Endodermal cell (in vitro differentiated cells): ENCODE measurements at regions not wholly inside any gene's neighbourhood (a gene's known extent, or its start where the extent isn't known, plus 50 kb on each side); places are given as distances from the start of the nearest gene placed in this dataset.

ENCODE experiments used
- DNase-seq: peaks from one replicate; pipeline ENCODE4 v3.0.0-alpha.2; 2017
- H3K27ac ChIP-seq: 2 replicates; pipeline ENCODE4 v1.5.1; 2013; ENCODE audit warnings: mild to moderate bottlenecking, low read depth, low read length, moderate library complexity
- H3K27me3 ChIP-seq: 2 replicates; pipeline ENCODE4 v1.6.1; 2013; ENCODE audit warnings: mild to moderate bottlenecking, low read length, moderate library complexity; ENCODE audit not compliant: insufficient read depth, control insufficient read depth, poor library complexity, severe bottlenecking
- H3K36me3 ChIP-seq: 2 replicates; pipeline ENCODE4 v1.7.0; 2013; ENCODE audit warnings: mild to moderate bottlenecking, low read length, moderate library complexity; ENCODE audit not compliant: control insufficient read depth, insufficient read depth
- H3K4me1 ChIP-seq: one replicate; pipeline ENCODE4 v1.7.0; 2013; ENCODE audit warnings: low read length; ENCODE audit not compliant: control insufficient read depth, insufficient read depth
- H3K4me3 ChIP-seq: 2 replicates; pipeline ENCODE4 v1.5.1; 2013; ENCODE audit warnings: mild to moderate bottlenecking, low read length, moderate library complexity
- H3K9ac ChIP-seq: 2 replicates; pipeline ENCODE4 v1.6.1; 2013; ENCODE audit warnings: mild to moderate bottlenecking, low read length, moderate library complexity; ENCODE audit not compliant: poor library complexity, severe bottlenecking; ENCODE audit errors: extremely low read depth
- H3K9me3 ChIP-seq: 2 replicates; pipeline ENCODE4 v1.6.1; 2013; ENCODE audit warnings: mild to moderate bottlenecking, low read length, moderate library complexity; ENCODE audit not compliant: control insufficient read depth
- H3K27ac Mint-ChIP-seq: 2 replicates; pipeline ENCODE4 v1.8.0; 2020; ENCODE audit warnings: mixed read lengths
- H3K27me3 Mint-ChIP-seq: 2 replicates; pipeline ENCODE4 v1.8.0; 2021; ENCODE audit warnings: mild to moderate bottlenecking, mixed read lengths; ENCODE audit not compliant: insufficient read depth
- H3K36me3 Mint-ChIP-seq: 2 replicates; pipeline ENCODE4 v1.8.0; 2020; ENCODE audit warnings: low read depth, mixed read lengths
- H3K4me1 Mint-ChIP-seq: 2 replicates; pipeline ENCODE4 v1.8.0; 2020; ENCODE audit warnings: mixed read lengths
- H3K4me3 Mint-ChIP-seq: 2 replicates; pipeline ENCODE4 v1.8.0; 2020; ENCODE audit warnings: mild to moderate bottlenecking, moderate library complexity, mixed read lengths
- H3K9me3 Mint-ChIP-seq: 2 replicates; pipeline ENCODE4 v1.8.0; 2020; ENCODE audit warnings: mild to moderate bottlenecking, mixed read lengths
- WGBS, 2 experiments: methylation state at CpG; one replicate each; pipeline versions ENCODE4 v1.1.5 to v1.1.7; 2013; ENCODE audit warnings: missing lambda C conversion rate in 2 of 2, mixed read lengths in 1 of 2; ENCODE audit not compliant: insufficient coverage in 1 of 2, insufficient read length in 1 of 2; 5-methylcytosine and 5-hydroxymethylcytosine counted together
- TF ChIP-seq, protein P1 (sequence below): fragments of 200-600 bp; sonication (generic); conservative IDR thresholded peaks from 2 replicates; pipeline ENCODE4 v1.5.0; 2021; ENCODE audit warnings: antibody characterized with exemption, mild to moderate bottlenecking

DNA sequence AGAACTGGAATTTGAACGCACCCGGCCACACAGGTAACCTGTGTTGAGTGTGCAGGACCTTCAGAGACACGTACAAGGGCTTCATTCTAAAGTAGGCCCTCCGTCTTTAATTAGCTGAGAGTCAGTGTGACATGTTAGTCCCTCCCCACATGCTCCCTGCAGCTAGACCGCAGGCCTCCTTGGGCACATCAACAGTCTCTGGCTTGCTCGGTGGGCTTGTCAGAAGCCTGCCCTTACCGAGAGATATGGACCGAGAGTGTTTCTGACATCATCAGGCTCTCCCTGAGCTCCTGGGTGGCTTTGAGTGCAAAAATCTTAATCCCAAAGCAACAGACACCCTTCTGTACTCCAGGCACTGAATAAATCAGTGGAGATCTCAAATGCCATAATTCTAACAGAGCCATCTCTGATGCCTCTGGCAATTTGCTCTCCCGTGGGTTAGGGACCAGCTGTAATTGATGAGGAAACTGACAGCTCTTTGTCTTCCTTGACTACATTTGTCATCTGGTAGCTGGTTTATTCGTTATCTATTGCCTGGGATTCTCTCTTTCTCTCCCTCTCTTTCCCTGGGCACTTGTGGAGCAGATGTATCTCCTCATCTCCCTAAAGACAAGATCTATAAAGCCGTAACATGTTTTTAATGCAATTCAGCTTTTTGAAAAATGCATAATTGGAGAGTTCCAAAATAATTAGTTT, 850.6 kb downstream of the TYW1 start:
- no peak overlapping the region for H3K27ac ChIP-seq
- H3K4me1 ChIP-seq = peaks cover 15% of the 10 kb centered on the region
- H3K27ac Mint-ChIP-seq = no peak overlapping the region
- peaks cover 16% of the 10 kb centered on the region for H3K4me1 Mint-ChIP-seq
- H3K36me3 ChIP-seq = no peaks in the 10 kb centered on the region
- DNase-seq = peak; percentile 41
- 81 to 87% methylated on average over 9 to 11 of the region's 11 CpGs for WGBS, 2 experiments
- H3K9ac ChIP-seq = no peak overlapping the region
- H3K9me3 Mint-ChIP-seq = peaks cover 14% of the 10 kb centered on the region
- H3K27me3 Mint-ChIP-seq = peaks cover 7% of the 10 kb centered on the region
- H3K4me3 Mint-ChIP-seq = no peak overlapping the region
- no peaks in the 10 kb centered on the region for H3K27me3 ChIP-seq
- H3K4me3 ChIP-seq = no peak overlapping the region
- TF ChIP-seq, protein P1, sequence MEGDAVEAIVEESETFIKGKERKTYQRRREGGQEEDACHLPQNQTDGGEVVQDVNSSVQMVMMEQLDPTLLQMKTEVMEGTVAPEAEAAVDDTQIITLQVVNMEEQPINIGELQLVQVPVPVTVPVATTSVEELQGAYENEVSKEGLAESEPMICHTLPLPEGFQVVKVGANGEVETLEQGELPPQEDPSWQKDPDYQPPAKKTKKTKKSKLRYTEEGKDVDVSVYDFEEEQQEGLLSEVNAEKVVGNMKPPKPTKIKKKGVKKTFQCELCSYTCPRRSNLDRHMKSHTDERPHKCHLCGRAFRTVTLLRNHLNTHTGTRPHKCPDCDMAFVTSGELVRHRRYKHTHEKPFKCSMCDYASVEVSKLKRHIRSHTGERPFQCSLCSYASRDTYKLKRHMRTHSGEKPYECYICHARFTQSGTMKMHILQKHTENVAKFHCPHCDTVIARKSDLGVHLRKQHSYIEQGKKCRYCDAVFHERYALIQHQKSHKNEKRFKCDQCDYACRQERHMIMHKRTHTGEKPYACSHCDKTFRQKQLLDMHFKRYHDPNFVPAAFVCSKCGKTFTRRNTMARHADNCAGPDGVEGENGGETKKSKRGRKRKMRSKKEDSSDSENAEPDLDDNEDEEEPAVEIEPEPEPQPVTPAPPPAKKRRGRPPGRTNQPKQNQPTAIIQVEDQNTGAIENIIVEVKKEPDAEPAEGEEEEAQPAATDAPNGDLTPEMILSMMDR = no peak
- H3K9me3 ChIP-seq = peaks cover 8% of the 10 kb centered on the region
- H3K36me3 Mint-ChIP-seq = no peaks in the 10 kb centered on the region

DNA sequence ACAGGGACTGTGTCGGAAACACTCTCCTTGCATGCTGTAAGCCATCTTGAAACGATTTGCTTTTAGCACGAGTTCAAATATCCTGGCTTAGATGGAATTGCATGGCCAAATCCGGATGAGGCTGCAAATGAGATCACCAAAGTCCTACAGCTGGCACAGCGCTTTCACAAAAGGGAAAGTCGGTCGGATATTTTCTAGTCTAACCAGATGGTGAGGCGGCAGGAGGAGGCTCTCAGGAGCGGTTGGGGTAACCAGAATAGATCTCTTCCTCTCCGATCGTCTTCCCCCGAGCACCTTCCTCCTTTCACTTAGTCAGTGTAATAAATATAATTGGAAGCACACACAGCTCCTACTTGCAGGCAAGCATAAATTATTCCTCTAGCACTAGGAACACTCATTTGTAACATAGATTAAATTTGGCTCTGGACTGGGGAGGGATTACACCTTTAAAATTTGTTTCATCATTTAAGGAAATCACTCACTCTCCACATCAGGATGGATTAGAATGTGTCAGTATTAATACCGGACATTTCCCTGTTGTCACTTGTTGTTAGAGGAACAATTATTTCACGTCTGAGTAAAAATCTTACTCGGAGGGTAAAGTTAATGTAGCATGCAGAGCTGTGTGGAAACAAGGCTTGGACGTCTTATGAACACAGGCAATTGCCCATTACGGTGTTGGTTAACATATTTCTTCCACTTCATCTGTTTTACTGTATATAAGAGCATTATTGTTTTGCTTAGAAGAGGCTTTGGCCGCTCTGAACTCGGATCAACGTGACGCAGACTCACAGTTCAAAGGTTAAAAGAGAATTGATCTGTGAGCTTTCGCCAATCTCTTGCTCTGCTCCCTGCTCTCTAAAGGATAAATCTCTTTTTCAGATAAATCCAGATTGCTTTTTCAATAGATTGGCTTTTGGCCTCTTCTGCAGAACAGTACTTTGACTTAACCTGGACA, 857.9 kb downstream of the TYW1 start:
- H3K27me3 ChIP-seq = no peaks in the 10 kb centered on the region
- DNase-seq = no peak
- H3K9me3 ChIP-seq = peaks cover 8% of the 10 kb centered on the region
- no peak overlapping the region for H3K4me3 ChIP-seq
- no peak overlapping the region for H3K27ac ChIP-seq
- 84 to 91% methylated on average over 14 to 22 of the region's 22 CpGs for WGBS, 2 experiments
- H3K4me1 ChIP-seq = no peaks in the 10 kb centered on the region
- Mint-ChIP-seq H3K4me1 (no peaks in the 10 kb centered on the region), H3K9me3 (peaks cover 10% of the 10 kb centered on the region), H3K36me3 (no peaks in the 10 kb centered on the region), H3K27me3 (peaks cover 7% of the 10 kb centered on the region), H3K27ac (no peak overlapping the region), H3K4me3 (no peak overlapping the region)
- TF ChIP-seq, protein P1 = no peak
- no peak overlapping the region for H3K9ac ChIP-seq
- no peaks in the 10 kb centered on the region for H3K36me3 ChIP-seq

DNA sequence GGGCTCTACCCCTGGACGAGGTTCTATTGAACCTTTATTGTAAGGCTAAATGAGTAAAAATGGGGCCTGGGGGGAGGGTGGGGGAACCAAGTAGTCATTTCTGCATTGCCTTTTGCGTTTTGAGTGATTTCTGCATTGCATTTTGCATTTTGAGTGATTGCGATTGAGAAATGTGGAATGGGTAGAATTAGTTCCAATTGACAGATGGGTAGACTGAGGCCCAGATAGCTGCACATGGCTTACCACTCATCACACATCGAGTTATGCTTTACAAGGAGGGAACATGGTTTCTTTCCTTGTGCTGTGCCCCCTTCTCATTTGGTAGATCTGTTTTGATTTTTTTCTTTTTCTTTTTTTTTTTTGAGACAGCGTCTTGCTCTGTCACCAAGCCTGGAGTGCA, 858.7 kb downstream of the TYW1 start:
- no peaks in the 10 kb centered on the region for H3K36me3 ChIP-seq
- H3K9me3 ChIP-seq = peaks cover 8% of the 10 kb centered on the region
- no peaks in the 10 kb centered on the region for H3K36me3 Mint-ChIP-seq
- H3K4me1 ChIP-seq = no peaks in the 10 kb centered on the region
- no peak overlapping the region for H3K27ac ChIP-seq
- TF ChIP-seq, protein P1 = no peak
- H3K9me3 Mint-ChIP-seq = peaks cover 10% of the 10 kb centered on the region
- no peaks in the 10 kb centered on the region for H3K27me3 ChIP-seq
- H3K4me3 ChIP-seq = no peak overlapping the region
- peaks cover 7% of the 10 kb centered on the region for H3K27me3 Mint-ChIP-seq
- 67 to 78% methylated on average over 3 to 5 of the region's 5 CpGs for WGBS, 2 experiments
- no peaks in the 10 kb centered on the region for H3K4me1 Mint-ChIP-seq
- no peak overlapping the region for H3K4me3 Mint-ChIP-seq
- no peak overlapping the region for H3K27ac Mint-ChIP-seq
- no peak for DNase-seq
- no peak overlapping the region for H3K9ac ChIP-seq
